GM19397 (cell line): ENCODE measurements at regions not wholly inside any gene's neighbourhood (a gene's known extent, or its start where the extent isn't known, plus 50 kb on each side); places are given as distances from the start of the nearest gene placed in this dataset.

Experiments used
- ATAC-seq: cut with Tn5 transposase; IDR thresholded peaks from one replicate; pipeline ENCODE4 v1.9.1; 2021; ENCODE audit warnings: mild to moderate bottlenecking, moderate library complexity; ENCODE audit not compliant: unreplicated experiment

DNA sequence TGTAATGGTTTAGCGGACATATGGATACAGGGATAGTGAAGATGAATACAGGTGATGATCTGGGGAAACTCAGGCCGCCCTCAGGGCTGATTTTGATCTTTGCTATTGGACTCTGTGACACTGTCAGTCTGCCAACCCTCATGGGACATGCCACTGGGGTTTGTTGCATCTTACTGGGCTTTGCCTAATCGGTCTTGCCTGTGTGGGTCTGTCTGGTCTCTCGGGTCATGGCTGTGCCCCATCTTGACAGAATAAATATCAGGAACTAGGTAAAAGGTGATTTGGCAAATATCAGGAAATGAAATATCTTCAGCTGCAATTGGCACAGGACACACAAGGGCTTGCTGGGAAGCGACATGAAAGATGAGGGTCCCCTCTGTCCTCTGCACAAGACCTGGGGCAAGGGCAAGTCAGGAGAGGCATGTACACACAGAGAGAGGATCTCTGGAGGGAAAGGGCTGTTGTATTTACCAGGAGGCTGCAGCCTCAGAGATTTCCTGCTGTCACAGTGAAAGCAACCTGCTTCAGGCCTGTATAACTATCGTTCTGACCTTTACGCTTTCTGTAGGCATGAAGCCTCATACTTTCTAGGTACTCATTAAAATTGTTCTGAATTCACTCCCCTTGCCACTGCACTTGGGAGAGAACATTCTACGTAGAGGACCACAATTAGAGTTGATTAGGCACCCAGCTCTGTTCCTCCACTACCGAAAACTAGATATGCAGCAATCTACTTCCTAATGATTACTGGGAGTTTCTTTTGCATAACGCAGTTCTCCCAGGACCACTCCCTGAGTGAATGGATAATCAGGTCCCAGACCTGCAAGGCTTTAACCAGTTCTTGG, 52.0 kb upstream of the GADD45A start:
- no peak for ATAC-seq

DNA sequence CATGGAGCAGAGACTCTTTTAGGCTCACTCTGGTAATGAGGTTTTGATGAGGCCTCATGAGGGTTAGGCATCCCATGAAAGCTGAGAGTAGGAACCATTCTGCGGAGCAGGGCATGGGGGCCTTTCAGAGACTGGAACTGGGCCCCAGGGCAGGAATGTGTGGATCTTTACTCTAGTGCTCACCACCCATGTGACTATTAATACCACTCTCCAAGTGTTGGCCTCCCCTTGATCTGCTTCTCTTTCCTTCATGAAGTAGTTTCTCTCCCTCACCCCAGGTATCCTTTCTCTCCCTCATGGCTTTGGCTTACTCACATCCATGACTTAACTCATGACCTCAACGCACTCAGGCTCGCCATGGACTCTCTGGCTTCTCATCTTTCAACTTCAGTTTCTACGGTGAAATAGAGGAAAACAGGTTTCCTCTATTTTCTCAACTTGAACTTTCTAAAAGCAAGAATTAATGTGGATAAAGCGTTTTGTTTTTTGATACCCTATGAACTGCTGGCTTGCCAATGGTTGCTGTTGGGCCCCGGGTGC, 50.5 kb upstream of the GADD45A start:
- no peak for ATAC-seq

DNA sequence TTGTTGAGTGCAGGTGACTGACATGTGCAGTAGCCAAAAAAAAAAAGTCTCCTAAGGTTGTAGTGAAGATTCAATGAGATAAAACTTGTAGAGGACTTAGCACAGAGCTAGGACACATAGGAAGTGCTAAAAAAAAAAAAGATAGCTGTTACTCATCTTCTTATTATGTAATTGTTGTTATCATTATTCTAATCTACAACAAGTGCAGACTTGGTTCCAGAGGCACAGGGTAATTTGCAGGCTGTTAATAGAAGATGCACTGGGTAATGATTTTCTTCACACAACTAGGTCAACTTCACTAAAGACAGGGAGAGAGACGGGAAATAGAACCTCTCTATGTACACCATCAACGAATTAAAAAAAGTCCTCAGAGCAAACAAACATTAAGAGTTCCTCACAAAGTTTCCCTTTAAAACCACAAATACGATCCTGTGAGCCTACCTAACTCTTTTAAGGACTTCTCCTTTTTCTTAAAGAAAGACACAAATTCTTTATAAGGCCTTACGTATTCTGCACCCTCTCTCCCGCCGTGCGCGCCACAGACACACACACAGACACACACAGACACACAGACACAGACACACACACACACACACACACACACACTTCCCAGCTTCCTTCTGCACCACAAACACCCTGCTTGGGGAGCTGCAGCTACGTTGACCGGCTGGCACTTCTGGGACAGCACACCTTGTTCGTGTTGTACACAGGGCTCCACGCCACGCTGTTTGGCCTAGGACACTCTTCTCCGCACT, 49.8 kb upstream of the GADD45A start:
- ATAC-seq, result no peak
